22Rv1 (cell line): ENCODE measurements at regions not wholly inside any gene's neighbourhood (a gene's known extent, or its start where the extent isn't known, plus 50 kb on each side); places are given as distances from the start of the nearest gene placed in this dataset.

Source experiments
- CTCF ChIP-seq: fragments of 450-650 bp; IDR thresholded peaks from 2 replicates; pipeline ENCODE4 v1.5.1; 2017; ENCODE audit warnings: mild to moderate bottlenecking
- ZFX ChIP-seq: fragments of 450-650 bp; IDR thresholded peaks from 2 replicates; pipeline ENCODE4 v1.6.1; 2017; ENCODE audit warnings: antibody characterized with exemption, borderline replicate concordance

- TF ChIP-seq CTCF (no peak), ZFX (no peak)
Observed at GRCh38 chr2:118272391-118272790, 184.1 kb downstream of the INSIG2 start.
